ENCODE measurements at regions not wholly inside any gene's neighbourhood (a gene's known extent, or its start where the extent isn't known, plus 50 kb on each side); places are given as distances from the start of the nearest gene placed in this dataset.

DNA sequence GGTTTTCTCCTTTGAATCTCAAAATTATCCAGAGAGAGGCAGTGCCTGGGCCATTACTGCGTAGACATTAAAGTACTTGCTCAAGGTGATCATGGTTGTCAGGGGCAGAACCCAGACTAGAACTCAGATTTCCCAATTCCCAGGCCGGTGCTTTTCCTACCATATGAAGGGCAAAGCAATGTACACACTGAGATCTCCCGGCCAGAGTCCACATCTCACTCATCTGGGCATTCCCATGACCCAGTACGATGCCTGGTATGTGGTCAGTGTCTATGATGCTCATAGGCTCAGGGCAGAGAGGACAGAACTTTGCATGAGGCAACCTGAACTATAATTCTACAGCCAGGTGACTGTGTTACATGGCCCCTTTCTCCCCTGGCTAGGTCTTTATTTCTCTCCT is 531.4 kb downstream of the TDRD15 start:
- no peak for DNase-seq

- no peak for DNase-seq
Observed at GRCh38 chr2:21656330-21657075, 532.7 kb downstream of the TDRD15 start.

GRCh38 chr2:21657445-21657844 is 533.7 kb downstream of the TDRD15 start:
- DNase-seq, result no peak

DNA sequence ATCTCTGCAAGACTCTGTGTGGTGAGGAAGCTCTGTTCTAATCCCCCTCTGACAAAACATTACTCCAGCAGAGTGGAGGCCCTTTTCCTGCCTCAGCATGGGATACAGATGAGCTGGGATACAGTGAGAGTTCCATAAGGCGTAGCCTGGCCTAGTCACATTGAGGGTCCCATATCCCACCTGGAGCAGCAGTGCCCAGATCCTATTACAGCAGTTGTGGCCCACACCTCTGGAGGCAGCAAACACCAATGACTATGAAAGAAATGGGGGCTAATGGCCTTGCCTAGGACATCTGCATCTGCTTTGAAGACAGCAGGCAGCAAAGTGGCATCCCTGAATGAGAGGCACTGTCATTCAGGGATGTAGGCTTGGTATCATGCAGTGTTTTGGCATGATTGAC is 534.5 kb downstream of the TDRD15 start:
- DNase-seq, result no peak

GRCh38 chr2:21658907-21659477 is 535.2 kb downstream of the TDRD15 start:
- no peak for DNase-seq

DNA sequence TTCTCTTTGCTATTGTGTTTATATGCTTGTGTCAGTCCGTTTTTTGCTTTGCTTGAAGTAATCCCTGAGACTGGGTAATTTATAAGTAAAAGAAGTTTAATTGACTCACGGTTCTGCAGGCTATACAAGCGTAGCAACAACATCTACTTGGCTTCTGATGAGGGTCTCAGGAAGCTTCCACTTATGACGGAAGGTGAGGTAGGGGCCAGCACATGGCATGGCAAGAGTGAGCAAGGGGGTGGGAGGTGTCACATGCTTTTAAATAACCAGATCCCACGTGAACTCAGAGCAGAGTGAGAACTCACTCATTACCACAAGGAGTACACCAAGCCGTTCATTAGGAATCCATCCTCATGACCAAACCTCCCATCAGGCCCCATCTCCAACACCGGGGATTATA is 540.3 kb downstream of the TDRD15 start:
- no peak for DNase-seq

DNA sequence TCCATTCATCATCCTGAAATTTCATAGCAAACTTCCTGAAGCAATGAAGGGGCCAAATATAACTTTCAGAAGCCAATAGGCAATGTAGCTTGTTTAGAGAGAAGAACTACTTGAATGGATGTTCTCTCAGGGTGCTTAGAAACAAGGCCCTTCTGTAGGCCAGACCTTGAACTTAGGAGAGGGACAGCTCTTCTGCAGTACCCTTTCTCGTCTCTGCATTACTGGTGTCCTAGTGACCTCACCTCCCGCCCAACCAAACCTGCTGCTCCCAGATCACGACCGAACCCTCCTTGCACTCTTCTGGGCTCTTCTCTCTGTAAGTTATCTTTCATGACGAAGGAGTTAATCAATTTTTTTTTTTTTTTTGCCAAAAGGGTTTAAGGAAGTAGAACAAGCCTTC is 543.9 kb downstream of the TDRD15 start:
- DNase-seq, result no peak

GRCh38 chr2:21668078-21668710 is 544.4 kb downstream of the TDRD15 start:
- DNase-seq, result no peak

GRCh38 chr2:21676041-21676440 is 552.3 kb downstream of the TDRD15 start:
- no peak for DNase-seq

GRCh38 chr2:21676676-21677075 is 552.9 kb downstream of the TDRD15 start:
- DNase-seq, result no peak

GRCh38 chr2:21683838-21684237 is 560.1 kb downstream of the TDRD15 start:
- DNase-seq, result no peak

GRCh38 chr2:21687589-21687988 is 563.8 kb downstream of the TDRD15 start:
- no peak for DNase-seq

- no peak for DNase-seq
Observed at GRCh38 chr2:21690005-21690404, 566.2 kb downstream of the TDRD15 start.

DNA sequence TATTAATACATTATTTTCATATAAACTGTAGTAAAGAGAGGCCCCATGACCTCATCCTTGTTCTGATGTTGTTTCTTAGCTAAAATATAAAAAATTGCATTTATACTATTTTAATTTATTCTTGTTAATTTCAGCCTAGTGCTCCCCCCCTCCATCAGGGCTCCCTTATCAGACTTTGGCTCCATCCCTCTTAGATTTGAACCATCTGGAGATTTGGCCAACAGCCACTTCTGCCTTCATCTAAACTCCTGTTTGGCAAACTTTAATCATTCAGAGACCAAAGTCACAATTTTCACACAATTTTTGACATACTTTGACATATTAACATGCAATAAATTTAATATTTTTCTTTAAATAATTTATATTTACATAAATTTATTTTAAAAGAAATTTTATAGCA is 569.3 kb downstream of the TDRD15 start:
- DNase-seq, result no peak

DNA sequence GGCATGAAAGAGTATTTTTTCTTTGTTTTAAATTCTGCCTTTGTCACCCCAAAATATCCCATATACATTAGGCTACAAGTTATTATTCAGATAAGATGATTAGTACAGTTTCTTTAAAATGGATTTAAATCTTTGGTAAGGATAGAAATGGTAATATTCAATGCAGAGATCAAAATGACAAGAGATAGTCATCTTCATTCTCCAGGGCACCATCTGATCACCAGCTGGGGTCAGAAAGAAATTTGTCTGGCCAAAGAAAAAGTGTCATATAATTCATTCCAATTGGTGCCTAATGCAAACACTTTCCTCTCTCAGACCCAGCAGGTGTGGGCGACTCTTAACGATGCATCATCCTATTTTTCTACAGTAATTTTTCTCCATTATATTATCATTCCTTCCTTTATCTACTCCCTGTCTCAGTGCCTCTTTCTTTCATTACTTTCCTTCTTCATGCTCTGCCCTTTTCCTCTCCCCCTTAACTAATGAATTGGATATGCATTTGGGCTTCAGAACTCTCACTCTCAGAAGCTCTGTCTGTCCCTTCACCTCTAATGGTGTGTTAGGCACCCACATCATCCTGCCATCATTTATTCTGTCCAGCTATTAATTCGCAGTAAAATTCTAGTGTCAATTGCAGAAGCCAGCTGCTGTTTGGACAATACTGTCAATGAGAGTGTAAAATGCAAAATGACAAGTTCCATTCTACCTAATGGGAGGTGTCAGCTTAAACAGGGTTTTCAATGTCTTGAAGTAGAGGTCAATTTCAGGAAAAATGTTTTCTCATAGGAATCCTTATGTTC is 570.5 kb downstream of the TDRD15 start:
- DNase-seq, result no peak

DNA sequence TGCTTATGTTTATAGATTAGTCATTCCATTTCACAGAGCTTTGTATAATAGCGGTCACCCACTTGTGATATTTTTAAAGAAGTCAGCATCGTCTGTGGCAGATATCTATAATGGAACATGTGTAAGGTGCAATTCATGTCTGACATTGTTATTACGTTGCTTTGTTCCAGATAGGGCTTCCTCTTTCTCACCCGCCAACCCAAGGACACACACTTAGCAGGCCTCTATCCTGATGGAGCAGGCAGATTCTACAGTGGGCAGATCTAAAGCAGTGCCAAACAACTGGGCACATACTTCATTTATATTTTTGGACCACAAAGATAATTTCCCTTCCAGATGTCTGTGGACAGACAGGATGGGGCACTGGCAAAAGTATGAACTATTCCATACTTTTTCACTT is 573.1 kb downstream of the TDRD15 start:
- DNase-seq, result no peak

DNA sequence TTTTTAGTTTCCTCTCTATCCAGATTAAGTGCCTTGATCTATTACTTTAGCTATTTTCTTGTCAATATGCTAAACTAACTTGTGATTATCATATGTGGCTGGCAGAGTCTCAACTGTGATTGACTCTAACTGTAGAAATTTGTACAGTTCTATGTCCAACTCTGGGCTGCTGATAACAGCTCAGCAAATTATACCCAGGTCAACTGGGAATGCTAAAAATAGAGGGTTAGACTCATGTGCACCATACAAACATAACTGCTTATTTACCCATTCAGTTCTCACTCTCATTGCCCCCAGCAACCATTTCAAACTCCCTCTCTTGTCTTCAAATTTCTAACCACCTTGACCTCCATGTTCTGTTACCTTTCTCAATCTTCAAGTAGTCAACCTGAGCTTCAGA is 576.9 kb downstream of the TDRD15 start:
- no peak for DNase-seq

DNA sequence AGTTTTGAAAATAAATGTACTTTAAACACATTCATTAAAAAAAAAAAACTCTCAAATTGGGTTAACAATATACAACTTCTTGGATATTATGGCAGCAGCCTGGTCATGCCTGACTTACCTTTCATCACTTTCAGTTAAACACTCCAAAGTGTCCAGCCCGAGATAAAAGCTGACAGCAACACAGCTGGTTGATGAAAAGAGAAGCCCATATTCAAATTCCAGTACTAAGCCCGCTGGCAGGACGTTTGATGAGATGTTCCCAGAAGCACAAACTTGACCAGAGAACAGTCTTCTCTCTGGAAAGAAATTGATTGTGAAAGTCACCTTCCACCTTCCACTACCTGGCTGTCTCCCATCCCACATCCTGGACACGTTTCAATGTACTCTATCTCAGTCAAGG is 586.3 kb downstream of the TDRD15 start:
- DNase-seq, result no peak

- DNase-seq, result no peak
Observed at GRCh38 chr2:21710496-21710895, 586.7 kb downstream of the TDRD15 start.

DNA sequence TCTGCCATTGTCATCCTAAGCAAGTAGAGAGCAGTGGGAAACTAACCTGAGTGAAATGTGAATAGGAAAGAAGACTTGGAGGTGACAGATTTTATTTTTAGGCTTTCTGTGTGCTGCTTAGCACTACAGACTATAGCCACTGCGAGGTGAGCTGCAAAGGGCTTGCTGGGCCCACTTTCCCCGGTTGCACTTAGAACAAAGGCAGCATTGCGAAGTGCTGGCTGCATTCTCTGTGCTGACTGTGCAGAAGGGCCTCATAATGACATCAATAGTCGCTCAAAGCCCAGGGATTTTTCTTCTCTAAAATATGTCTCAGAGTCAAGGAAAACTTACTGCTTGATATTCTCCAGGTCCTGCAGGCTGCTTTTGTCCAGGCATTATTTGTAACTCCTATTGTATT is 592.1 kb downstream of the TDRD15 start:
- no peak for DNase-seq

- DNase-seq, result no peak
Observed at GRCh38 chr2:21727101-21727500, 603.3 kb downstream of the TDRD15 start.

DNA sequence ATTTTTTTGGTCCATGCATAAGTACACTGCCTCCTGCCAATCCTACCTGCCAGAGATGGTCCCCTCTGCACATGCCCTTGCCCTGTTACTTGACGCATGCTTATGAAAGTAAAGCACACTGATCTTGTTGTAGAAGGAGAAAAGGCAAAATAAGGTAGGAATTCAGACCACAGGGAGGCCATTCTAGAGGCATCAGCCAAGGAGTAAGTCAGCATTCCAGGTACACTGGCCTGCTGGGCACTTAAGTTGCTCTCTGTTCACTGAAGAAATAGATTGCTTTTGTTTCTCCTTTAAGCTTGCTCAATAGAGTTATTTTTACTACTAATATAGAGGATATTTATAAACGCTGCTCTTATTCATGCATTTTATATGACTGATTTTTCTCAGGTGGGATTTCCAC is 604.4 kb downstream of the TDRD15 start:
- DNase-seq, result no peak

GRCh38 chr2:21730141-21730540 is 606.4 kb downstream of the TDRD15 start:
- DNase-seq, result no peak

GRCh38 chr2:21740484-21740883 is 616.7 kb downstream of the TDRD15 start:
- no peak for DNase-seq
